Progenitor cell of endocrine pancreas (in vitro differentiated cells): ENCODE measurements at regions not wholly inside any gene's neighbourhood (a gene's known extent, or its start where the extent isn't known, plus 50 kb on each side); places are given as distances from the start of the nearest gene placed in this dataset.

Source experiments
- DNase-seq: peaks from one replicate; pipeline ENCODE4 v3.0.0; 2021; ENCODE audit warnings: low spot score; ENCODE audit not compliant: unreplicated experiment
- H3K27ac Mint-ChIP-seq: 2 replicates; pipeline ENCODE4 v1.8.0; 2021; ENCODE audit warnings: mild to moderate bottlenecking, moderate library complexity, mixed read lengths
- H3K27me3 Mint-ChIP-seq: 2 replicates; pipeline ENCODE4 v1.8.0; 2021; ENCODE audit warnings: mixed read lengths
- H3K36me3 Mint-ChIP-seq: 2 replicates; pipeline ENCODE4 v1.8.0; 2022; ENCODE audit warnings: mixed read lengths; ENCODE audit not compliant: insufficient read depth
- H3K4me1 Mint-ChIP-seq: 2 replicates; pipeline ENCODE4 v1.8.0; 2021; ENCODE audit warnings: low read depth, mixed read lengths
- H3K4me3 Mint-ChIP-seq: 2 replicates; pipeline ENCODE4 v1.8.0; 2021; ENCODE audit warnings: low read depth, mild to moderate bottlenecking, moderate library complexity, mixed read lengths
- H3K9me3 Mint-ChIP-seq: 2 replicates; pipeline ENCODE4 v1.8.0; 2021; ENCODE audit warnings: low read depth, mixed read lengths
- TF ChIP-seq, protein P1 (sequence below): fragments of 200-600 bp; sonication (generic); IDR thresholded peaks from one replicate; pipeline ENCODE4 v1.5.0; 2021; ENCODE audit warnings: antibody characterized with exemption, mild to moderate bottlenecking; ENCODE audit not compliant: unreplicated experiment

DNA sequence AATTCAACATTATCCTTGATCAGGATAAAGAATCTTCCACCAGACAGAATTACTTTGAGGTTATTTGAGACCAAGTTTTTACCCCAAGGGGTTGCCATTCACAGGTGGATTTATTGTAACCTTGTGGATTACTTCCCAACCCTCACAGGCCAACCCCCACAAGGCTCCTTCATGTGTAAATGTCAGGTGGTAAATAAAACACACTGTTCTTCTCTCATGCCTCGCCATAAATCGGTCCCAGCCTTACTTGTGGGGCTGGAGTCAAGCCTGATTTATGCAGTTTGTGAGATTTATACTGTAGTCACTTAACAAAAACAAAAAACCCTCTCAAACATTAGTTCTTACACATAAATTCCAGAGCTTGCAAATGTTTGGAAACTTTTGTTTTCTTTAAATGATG is 98.6 kb upstream of the IRX3 start:
- Mint-ChIP-seq H3K4me1 (peaks cover 3% of the 10 kb centered on the region), H3K36me3 (no peaks in the 10 kb centered on the region), H3K27ac (no peak overlapping the region), H3K4me3 (no peak overlapping the region), H3K27me3 (peaks cover 13% of the 10 kb centered on the region), H3K9me3 (peaks cover 3% of the 10 kb centered on the region)
- TF ChIP-seq, protein P1, sequence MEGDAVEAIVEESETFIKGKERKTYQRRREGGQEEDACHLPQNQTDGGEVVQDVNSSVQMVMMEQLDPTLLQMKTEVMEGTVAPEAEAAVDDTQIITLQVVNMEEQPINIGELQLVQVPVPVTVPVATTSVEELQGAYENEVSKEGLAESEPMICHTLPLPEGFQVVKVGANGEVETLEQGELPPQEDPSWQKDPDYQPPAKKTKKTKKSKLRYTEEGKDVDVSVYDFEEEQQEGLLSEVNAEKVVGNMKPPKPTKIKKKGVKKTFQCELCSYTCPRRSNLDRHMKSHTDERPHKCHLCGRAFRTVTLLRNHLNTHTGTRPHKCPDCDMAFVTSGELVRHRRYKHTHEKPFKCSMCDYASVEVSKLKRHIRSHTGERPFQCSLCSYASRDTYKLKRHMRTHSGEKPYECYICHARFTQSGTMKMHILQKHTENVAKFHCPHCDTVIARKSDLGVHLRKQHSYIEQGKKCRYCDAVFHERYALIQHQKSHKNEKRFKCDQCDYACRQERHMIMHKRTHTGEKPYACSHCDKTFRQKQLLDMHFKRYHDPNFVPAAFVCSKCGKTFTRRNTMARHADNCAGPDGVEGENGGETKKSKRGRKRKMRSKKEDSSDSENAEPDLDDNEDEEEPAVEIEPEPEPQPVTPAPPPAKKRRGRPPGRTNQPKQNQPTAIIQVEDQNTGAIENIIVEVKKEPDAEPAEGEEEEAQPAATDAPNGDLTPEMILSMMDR: no peak
- no peak for DNase-seq

GRCh38 chr16:54381601-54382313 is 95.2 kb upstream of the IRX3 start:
- Mint-ChIP-seq H3K4me3 (no peak overlapping the region), H3K27ac (no peak overlapping the region), H3K4me1 (no peaks in the 10 kb centered on the region), H3K27me3 (peaks cover 42% of the 10 kb centered on the region), H3K36me3 (no peaks in the 10 kb centered on the region), H3K9me3 (peaks cover 6% of the 10 kb centered on the region)
- no peak for DNase-seq
- TF ChIP-seq, protein P1: no peak

GRCh38 chr16:54375071-54375470 is 88.5 kb upstream of the IRX3 start:
- H3K9me3 Mint-ChIP-seq: peaks cover 3% of the 10 kb centered on the region
- peaks cover 17% of the 10 kb centered on the region for H3K4me1 Mint-ChIP-seq
- H3K4me3 Mint-ChIP-seq: no peak overlapping the region
- no peaks in the 10 kb centered on the region for H3K36me3 Mint-ChIP-seq
- DNase-seq: no peak
- peaks cover 63% of the 10 kb centered on the region for H3K27me3 Mint-ChIP-seq
- TF ChIP-seq, protein P1: no peak
- H3K27ac Mint-ChIP-seq: no peak overlapping the region

DNA sequence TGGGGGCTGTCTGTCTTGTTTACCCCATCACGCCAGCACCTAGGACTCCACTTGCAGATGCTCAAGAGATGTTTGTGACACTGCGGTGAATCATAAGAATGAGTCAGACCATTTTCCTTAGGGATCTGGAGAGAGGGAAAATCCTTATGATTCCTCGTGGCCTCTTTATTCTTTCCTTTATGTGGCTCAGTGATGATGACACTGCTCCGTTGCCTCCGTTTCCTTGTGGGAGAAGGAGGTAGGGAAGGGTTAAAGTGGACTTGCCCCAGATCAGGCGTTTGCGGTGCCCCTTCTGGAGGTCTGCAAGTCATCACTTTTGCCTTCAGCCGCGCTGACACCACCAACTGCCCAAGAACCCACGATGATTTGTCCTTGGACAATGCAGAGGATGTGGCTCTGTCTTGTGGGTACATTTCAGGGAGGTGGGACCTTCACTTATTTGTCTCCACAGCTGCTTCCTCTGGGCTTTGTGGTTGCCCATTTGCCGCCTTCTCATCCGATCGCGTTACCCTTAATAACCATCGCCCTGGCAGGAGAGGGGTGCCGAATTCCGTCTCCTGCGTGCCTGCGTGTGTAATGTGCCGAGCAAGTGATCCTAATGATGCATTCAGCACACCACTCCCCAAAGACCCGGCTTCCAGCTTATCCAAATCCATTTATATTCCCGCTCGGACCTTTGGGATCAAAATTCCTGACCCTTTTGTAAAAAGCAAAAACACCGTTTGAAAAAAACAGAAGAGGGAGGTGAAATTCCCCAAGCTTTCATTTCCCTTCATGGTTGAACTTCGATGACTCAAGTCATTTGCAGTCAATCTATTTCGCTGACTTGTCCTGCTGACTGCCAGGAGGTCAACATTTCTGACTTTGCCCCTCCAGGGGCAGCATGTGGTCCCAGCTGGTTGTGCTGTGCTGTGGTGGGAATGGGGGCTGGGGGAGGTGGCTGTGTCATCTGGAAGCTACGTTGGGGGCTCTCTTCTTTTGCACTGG is 87.2 kb upstream of the IRX3 start:
- H3K27me3 Mint-ChIP-seq: peaks cover 62% of the 10 kb centered on the region
- H3K27ac Mint-ChIP-seq: no peak overlapping the region
- peaks cover 3% of the 10 kb centered on the region for H3K9me3 Mint-ChIP-seq
- peaks cover 17% of the 10 kb centered on the region for H3K4me1 Mint-ChIP-seq
- no peak overlapping the region for H3K4me3 Mint-ChIP-seq
- no peaks in the 10 kb centered on the region for H3K36me3 Mint-ChIP-seq
- TF ChIP-seq, protein P1: no peak
- DNase-seq: no peak

DNA sequence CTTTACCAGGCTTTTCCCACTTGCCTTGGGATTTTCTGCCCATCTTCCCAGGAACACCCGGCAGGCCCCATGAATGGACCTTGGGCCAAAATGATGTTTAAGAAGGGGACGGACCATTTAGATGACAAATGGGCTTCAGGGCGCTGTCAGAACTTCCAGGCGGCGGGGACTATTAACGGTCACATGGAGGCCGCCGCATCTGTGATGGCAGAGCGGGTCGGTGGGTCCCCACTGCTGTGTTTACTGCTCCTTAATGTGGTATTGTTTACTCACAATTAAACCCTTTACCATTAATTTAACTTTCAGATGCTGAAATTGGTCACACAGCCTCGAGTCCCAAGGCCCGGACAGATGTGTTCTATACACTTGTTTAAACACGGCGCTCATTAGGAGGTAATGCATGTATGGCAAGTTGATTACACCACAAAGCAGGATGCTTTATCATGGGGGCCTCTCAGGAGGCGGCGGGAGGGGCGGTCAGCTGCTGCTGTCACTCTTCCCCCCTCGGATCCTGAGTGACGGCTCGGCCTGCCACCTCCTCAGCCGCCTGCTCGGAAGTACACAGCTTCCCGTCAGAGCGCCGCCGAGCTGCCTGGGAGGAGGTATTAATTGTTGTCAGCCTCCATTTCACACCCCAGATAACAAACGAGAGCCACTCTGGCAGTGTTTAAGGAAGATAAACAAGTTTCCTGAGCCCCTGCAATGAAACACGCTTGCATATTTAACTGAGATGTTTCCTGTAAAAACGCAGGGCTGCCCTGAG is 83.9 kb upstream of the IRX3 start:
- Mint-ChIP-seq H3K4me3 (no peak overlapping the region), H3K4me1 (peaks cover 17% of the 10 kb centered on the region), H3K9me3 (no peaks in the 10 kb centered on the region), H3K27ac (no peak overlapping the region), H3K27me3 (peaks cover 63% of the 10 kb centered on the region), H3K36me3 (no peaks in the 10 kb centered on the region)
- TF ChIP-seq, protein P1: no peak
- DNase-seq: no peak
